Urinary bladder (tissue), 3 donors: ENCODE measurements at regions not wholly inside any gene's neighbourhood (a gene's known extent, or its start where the extent isn't known, plus 50 kb on each side); places are given as distances from the start of the nearest gene placed in this dataset.

Experiments used
- DNase-seq: peaks from one replicate; pipeline ENCODE4 v3.0.0-alpha.2; 2015; ENCODE audit errors: extremely low spot score
- H3K27ac ChIP-seq: one replicate; pipeline ENCODE4 v1.5.1; 2013; ENCODE audit warnings: low read depth, mild to moderate bottlenecking, moderate library complexity
- H3K36me3 ChIP-seq: one replicate; pipeline ENCODE4 v1.6.1; 2013; ENCODE audit warnings: mild to moderate bottlenecking, moderate library complexity; ENCODE audit not compliant: insufficient read depth
- H3K4me1 ChIP-seq: one replicate; pipeline ENCODE4 v1.6.1; 2013; ENCODE audit warnings: mild to moderate bottlenecking, moderate library complexity; ENCODE audit not compliant: insufficient read depth
- H3K4me3 ChIP-seq: one replicate; pipeline ENCODE4 v1.5.1; 2013; ENCODE audit warnings: low read depth, low read length
- WGBS: extraction: QIAGEN DNeasy Blood & Tissue Kit; methylation state at CpG from one replicate; pipeline ENCODE4 v1.1.7; 2013; 5-methylcytosine and 5-hydroxymethylcytosine counted together
- donor health status: healthy with polysubstance abuse.
- donor health status: healthy.

DNA sequence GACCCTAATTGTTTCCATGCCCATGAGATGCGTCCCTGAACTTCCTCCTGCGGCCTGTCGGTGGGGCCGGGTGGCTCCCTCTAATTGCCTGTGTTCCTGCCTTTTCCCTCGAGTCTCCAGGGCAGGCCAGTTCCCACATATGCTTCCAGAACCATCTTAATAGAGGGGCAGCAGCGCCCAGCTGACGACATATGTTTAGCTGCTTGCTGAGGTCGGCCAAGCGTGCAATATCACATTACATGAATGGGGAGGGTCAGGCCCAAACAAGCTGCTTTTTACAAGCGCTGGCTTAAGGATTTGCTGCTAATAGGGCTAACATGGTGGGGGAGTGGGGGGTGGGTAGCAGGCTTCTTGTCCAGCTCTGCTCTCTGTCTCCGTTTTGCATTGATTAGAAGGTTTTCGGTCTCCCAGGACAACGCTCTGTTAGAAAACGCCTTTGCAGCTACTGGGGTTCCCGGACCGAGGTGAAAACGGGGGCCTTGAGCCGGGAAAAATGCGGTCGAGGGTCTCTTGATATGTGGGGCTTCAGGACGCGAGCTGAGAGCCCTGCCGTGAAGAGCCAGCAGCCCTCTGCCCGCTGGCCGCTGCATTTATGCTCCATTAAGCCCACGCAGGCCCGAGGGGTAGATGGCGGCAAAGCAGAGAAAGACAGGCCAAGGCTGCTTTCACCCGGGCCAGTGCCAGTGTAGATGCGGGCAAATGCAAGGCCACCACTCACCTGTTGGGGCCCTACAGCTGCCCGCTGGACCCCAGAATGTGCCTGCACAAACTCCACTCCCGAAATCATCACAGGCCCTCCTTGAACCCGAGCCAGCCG is 308.5 kb downstream of the BMP7 start:
- Histone ChIP-seq H3K4me1 (no peaks in the 10 kb centered on the region), H3K27ac (no peak overlapping the region), H3K4me3 (no peak overlapping the region), H3K36me3 (no peaks in the 10 kb centered on the region)
- DNase-seq: peak; percentile 67
- WGBS: 55% methylated on average over 34 of the region's 34 CpGs

DNA sequence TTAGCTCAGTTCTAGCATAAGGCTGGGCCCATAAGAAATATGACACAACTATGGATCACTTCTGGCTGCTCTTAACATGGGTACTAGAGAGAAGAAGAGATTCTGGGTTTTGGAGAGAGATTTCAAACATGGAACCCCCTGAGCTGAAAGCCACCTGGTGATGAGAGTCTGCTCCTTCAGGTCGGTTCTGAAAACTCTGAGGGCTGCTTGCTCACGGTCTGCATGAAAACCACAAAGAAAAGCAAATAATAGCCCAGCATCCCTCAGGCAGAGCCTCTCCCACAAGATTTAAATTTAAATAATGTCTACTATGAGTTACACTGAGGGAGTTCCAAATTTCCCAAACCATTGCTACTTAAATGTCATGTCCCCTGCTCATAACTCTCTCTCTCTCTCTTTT is 301.5 kb downstream of the BMP7 start:
- 25% methylated on average over 2 of the region's 2 CpGs for WGBS
- no peak overlapping the region for H3K27ac ChIP-seq

GRCh38 chr20:56967916-56968315 is 298.5 kb downstream of the BMP7 start:
- no peak overlapping the region for H3K4me3 ChIP-seq
- WGBS: 65% methylated on average over 12 of the region's 12 CpGs
- no peaks in the 10 kb centered on the region for H3K36me3 ChIP-seq
- no peaks in the 10 kb centered on the region for H3K4me1 ChIP-seq
- no peak overlapping the region for H3K27ac ChIP-seq
- no peak for DNase-seq

More for the DNA sequence above, 301.5 kb downstream of the BMP7 start:
- Histone ChIP-seq H3K4me1 (no peaks in the 10 kb centered on the region), H3K4me3 (no peak overlapping the region), H3K36me3 (no peaks in the 10 kb centered on the region)
- DNase-seq: no peak

- no peak overlapping the region for H3K4me3 ChIP-seq
- H3K27ac ChIP-seq: no peak overlapping the region
- 38% methylated on average over 12 of the region's 12 CpGs for WGBS
- no peak for DNase-seq
- no peaks in the 10 kb centered on the region for H3K4me1 ChIP-seq
- no peaks in the 10 kb centered on the region for H3K36me3 ChIP-seq
Measured at GRCh38 chr20:56968376-56969048, 297.9 kb downstream of the BMP7 start.

DNA sequence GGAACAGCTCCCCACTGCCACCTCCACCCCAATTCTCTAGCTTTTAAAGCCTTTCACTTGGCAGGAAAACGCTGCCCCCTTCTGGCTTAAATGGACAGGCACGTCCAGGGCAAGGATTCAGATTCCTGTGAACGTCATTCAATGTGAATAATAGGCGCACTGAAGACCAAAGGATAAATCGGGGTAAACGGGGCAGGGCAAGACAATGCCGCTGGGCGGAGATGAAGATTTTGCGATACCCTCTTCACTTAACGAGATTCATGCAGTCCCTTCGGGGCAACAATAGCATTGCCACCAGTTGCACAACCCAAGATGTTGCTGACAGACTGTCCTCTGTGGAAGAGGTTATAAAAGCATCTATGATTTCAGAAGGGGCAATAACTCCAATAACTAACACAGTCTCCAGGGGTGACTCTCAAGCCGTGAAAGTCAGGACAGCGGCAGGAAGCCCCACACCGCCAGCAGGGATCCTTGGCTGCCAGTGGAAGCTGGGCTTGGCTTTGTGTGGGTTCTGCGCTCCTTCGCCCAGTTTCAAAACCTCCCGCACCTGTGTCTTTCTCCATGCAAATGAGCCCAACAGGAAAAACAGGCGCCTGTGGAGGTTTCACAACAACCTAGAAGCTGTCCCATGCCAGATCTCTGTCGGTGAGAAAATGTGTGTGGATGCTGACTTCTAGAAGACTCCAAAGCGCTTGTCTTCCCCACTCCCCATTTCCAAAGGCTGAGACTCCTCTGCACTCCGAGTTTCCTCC is 291.8 kb downstream of the BMP7 start:
- H3K4me3 ChIP-seq: no peak overlapping the region
- no peak for DNase-seq
- H3K4me1 ChIP-seq: no peaks in the 10 kb centered on the region
- H3K27ac ChIP-seq: no peak overlapping the region
- 12% methylated on average over 21 of the region's 21 CpGs for WGBS
- H3K36me3 ChIP-seq: no peaks in the 10 kb centered on the region

GRCh38 chr20:56975838-56976237 is 290.6 kb downstream of the BMP7 start:
- 92% methylated on average over 2 of the region's 2 CpGs for WGBS
- no peak for DNase-seq
- Histone ChIP-seq H3K27ac (no peak overlapping the region), H3K4me3 (no peak overlapping the region), H3K36me3 (no peaks in the 10 kb centered on the region), H3K4me1 (no peaks in the 10 kb centered on the region)

- no peak overlapping the region for H3K27ac ChIP-seq
- H3K36me3 ChIP-seq: no peaks in the 10 kb centered on the region
- no peak for DNase-seq
- 77% methylated on average over 10 of the region's 10 CpGs for WGBS
- no peak overlapping the region for H3K4me3 ChIP-seq
- no peaks in the 10 kb centered on the region for H3K4me1 ChIP-seq
Measured at GRCh38 chr20:56976336-56976735, 290.1 kb downstream of the BMP7 start.

DNA sequence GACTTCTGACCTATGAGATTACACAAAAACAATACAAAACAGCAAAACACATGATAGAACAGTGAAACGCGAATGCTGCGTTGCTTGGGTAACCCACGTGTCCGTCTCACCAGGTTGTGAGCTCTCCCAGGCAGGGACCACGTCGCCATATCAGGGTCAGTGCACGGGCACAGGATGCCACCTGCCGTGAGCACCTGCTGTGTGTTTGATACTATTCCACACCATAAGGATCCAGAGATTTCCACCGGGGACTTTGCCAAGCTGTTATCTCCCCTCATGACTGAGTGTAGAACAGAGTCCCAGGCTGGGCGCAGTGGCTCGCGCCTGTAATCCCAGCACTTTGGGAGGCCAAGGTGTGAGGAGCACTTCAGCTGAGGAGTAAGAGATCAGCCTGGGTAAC is 288.0 kb downstream of the BMP7 start:
- Histone ChIP-seq H3K36me3 (no peaks in the 10 kb centered on the region), H3K27ac (no peak overlapping the region), H3K4me1 (no peaks in the 10 kb centered on the region), H3K4me3 (no peak overlapping the region)
- no peak for DNase-seq
- 71% methylated on average over 13 of the region's 13 CpGs for WGBS

- Histone ChIP-seq H3K36me3 (no peaks in the 10 kb centered on the region), H3K4me3 (no peak overlapping the region), H3K4me1 (no peaks in the 10 kb centered on the region), H3K27ac (no peak overlapping the region)
- 75% methylated on average over 5 of the region's 5 CpGs for WGBS
- DNase-seq: no peak
Measured at GRCh38 chr20:56979125-56979524, 287.3 kb downstream of the BMP7 start.

- Histone ChIP-seq H3K27ac (no peak overlapping the region), H3K4me3 (no peak overlapping the region), H3K4me1 (no peaks in the 10 kb centered on the region), H3K36me3 (no peaks in the 10 kb centered on the region)
- WGBS: 25% methylated on average over 5 of the region's 5 CpGs
- DNase-seq: no peak
Measured at GRCh38 chr20:56981301-56981700, 285.1 kb downstream of the BMP7 start.

DNA sequence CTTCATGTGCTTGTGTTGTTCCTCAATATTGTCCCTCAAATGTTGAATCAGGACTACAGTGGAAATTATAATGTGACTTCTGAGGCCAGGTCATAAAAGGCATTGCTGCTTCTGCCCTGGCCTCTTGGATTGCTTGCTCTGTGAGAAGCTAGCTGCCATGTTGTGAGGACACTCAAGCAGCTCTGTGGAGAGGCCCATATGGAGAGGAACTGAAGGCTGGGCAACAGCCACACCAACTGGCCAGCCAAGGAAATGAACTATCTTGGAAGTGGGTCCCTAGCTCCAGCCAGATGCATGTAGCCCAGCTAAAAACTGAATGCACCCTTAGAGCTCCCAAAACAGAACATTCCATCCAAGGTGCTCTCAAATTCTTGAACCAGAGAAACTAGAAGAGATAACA is 282.6 kb downstream of the BMP7 start:
- H3K27ac ChIP-seq: no peak overlapping the region
- no peaks in the 10 kb centered on the region for H3K4me1 ChIP-seq
- no peak overlapping the region for H3K4me3 ChIP-seq
- no peak for DNase-seq
- no peaks in the 10 kb centered on the region for H3K36me3 ChIP-seq

GRCh38 chr20:56985066-56985685 is 281.3 kb downstream of the BMP7 start:
- WGBS: 47% methylated on average over 2 of the region's 2 CpGs
- H3K36me3 ChIP-seq: no peaks in the 10 kb centered on the region
- no peak for DNase-seq
- no peak overlapping the region for H3K4me3 ChIP-seq
- no peak overlapping the region for H3K27ac ChIP-seq
- H3K4me1 ChIP-seq: no peaks in the 10 kb centered on the region

DNA sequence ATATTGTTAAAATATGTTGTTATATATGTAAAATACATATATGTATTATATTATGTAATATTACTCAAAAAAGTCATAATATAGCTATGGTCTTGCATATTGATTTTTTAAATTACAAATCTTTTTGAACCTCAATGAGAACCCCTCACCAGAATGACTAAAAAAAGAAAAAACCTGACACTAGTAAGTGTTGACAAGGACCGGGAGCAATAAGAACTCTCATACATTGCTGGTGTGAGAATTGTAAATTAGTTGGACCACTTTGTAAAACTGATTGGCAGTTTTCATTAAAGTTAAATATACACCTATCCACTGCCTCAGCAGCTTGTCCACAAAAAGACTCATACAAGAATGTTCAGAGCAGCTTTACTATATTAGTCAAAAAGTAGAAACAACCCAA is 280.0 kb downstream of the BMP7 start:
- no peaks in the 10 kb centered on the region for H3K4me1 ChIP-seq
- DNase-seq: no peak
- WGBS: 99% methylated on average over 1 of the region's 1 CpG
- no peaks in the 10 kb centered on the region for H3K36me3 ChIP-seq
- H3K4me3 ChIP-seq: no peak overlapping the region
- H3K27ac ChIP-seq: no peak overlapping the region
